HG03558 (cell line): ENCODE measurements at regions not wholly inside any gene's neighbourhood (a gene's known extent, or its start where the extent isn't known, plus 50 kb on each side); places are given as distances from the start of the nearest gene placed in this dataset.

Experiments
- ATAC-seq: cut with Tn5 transposase; IDR thresholded peaks from one replicate; pipeline ENCODE4 v1.9.1; 2021; ENCODE audit warnings: moderate number of reproducible peaks; ENCODE audit not compliant: unreplicated experiment; ENCODE audit errors: extremely low read depth

DNA sequence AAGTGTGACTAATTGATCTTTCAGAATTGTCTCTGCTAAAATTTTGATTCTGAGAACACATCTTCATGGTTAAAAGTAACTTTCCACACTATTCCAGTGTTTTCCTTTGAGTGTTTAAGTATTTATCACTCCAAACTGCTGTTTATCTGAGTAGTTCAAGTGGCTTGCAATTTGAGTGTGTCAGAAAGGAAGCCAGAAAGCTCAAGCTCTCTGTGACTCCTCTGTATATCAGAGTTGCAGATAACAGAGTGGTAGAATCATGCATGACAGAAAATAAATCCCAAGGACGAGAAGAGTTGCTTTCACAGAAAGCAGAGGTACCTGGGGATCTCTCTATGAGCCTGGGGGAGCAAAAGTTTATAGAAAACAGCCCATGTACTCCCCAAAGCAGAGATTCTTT lies 130.0 kb downstream of the CYB561 start:
- no peak for ATAC-seq

DNA sequence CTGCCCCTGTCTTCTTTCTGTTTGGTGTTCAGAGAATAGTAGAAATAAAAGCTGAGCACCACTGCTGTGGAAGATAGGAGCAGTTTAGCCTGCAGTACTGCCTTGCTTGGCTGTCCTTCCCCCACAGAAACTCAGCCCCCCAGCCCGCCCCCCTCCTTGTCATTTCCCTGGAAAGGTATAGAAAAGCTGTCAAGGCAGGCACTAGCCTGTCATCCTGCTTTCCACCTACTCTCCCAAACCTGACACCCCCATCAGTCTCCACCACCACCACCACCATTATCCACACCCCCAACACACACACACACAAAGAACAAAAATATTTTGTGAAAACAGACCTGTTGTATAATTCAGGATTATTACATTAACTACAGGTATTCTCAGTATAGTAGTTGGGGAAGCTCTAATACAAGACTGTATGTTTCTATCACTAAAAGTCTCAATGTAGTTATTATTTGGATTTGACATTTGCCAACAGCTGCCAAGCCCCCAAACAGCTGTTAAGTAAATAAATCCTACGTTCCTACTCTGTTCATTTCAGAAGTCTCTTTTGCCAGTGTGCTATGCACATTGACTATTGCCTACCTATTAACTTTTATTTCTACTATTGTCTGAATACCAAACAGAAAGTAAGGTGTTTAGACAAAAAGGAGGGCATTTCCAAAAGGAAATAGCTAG lies 128.8 kb downstream of the CYB561 start:
- no peak for ATAC-seq

DNA sequence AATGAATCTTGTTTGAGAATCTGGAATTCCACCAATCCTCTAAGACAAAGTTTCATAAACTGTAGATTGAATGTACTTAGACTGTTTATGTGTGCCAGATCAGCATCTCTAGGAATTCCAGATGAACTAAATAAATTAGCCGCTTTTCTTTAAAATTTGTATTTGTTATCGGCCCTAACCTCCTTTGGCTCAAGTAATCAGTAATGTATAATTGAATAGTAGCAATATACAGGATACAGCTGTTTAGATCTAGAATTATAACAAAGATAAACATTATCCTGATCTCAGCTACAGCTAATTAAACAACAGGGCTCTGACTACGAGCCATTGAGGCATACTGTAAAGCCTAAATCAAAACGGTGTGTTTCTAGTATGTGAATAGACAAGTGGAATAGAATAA lies 120.3 kb downstream of the CYB561 start:
- ATAC-seq = no peak

DNA sequence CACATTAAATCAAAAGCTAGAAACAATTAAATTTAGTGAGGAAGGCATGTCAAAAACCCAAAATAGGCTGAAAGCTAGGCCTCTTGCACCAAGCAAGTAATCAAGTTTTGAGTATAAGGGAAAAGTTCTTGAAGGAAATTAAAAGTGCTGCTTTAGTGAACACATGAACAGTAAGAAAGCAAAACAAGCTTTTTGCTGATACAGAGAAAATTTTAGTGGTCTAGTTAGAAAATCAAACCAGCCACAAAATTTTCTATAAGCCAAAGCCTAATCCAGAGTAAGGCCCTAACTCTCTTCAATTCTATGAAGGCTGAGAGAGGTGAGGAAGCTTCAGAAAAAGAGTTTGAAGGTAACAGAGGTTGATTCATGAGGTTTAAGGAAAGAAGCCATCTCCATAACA lies 116.2 kb downstream of the CYB561 start:
- ATAC-seq = no peak

DNA sequence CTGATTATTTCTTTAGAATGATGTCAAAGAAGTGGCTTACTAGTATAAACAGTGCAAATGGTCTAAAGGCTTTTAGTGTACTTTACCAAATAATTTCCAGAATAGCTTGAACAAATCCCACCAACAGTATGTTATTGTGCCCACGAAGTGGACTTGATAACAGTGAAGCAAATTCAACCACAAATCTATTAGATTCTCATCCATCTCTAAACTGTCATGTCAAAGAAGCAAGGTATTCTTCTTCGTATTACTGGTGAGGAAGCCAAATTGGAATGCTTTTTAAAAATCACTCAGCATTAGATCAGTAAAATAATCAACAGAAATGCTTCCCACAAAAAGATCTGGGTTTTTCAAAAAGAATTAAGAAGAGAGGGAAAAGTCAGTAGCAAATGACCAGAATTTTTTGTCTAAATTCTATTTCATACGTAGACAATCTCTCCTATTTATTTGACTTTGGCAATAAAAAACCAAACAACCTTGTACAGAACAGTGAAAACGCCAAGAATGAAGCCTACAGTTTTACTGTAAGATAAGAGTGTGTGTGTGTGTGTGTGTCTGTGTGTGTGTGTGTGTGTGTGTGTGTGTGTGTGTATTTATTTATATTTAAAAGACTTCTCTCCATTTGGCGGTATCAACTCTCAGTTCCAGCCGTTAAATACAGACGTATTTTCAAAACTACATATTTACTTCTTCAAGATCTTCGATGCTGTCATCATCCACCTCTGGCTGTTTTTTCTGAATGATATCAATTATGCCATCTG lies 114.6 kb downstream of the CYB561 start:
- no peak for ATAC-seq

DNA sequence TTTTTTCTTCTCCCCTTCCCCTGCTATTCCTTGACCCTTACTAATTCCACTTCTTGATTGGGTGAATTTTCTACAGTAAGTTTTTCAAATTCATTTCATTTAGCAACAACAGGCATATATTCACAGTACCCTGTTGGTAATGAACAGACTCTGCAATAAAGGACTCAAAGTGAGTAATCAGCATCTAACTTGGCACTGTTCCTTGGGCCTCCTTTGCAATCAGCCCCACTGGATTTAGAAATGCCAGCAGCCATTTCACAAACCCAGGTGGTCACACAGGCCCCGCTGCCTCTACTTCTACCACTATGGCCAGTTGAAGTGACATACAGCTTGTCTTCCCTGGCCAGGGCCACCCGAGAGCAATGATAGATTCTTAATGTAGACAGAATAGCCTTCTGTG lies 113.8 kb downstream of the CYB561 start:
- no peak for ATAC-seq

DNA sequence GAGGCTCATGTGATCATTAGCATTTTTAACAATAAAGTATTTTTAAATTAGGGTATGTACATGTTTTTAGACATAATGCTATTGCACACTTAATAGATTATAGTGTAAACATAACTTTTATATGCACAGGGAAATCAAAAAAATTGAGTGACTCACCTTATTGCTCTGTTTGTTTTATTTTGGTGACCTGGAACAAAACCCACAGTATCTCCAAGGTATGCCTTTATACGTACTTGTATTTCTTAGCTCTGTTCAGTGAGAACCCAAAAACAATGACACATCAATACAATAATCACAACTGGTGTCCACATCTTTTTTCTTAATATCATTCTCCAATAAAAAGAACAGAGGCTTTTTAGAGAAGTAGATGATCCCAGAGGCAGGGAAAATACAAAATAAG lies 112.2 kb downstream of the CYB561 start:
- no peak for ATAC-seq

DNA sequence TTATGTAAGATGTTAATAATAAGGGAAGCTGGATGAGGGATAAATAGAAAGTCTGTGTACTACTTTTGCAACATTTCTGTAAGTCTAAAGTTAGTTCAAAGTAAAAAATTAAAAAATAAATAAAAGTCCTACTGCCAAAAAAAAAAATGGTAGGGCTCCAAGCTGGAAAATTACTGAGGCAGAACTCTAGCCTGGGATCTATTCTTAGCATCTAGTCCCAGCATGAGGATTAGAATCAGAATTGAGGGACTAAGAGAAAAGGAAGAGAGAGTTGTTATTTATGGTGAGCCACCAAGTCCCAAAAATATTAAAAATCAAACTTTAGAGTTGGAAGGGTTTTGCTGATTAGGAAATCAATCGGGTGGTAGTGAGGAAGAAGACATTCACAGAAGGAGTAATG lies 110.3 kb downstream of the CYB561 start:
- no peak for ATAC-seq

DNA sequence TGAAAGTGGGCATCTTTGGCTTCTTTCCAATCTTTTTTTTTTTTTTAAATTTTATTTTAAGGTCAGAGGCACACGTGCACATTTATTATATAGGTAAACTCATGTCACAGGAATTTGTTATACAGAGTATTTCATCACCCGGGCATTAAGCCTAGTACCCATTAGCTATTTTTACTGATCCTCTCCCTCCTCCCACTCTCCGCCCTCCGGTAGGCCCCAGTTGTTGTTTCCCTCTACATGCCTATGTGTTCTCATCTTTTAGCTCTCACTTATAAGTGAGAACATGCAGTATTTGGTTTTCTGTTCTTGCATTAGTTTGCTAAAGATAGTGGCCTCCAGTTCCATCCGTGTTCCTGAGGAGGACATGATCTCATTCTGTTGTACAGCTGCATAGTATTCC lies 108.5 kb downstream of the CYB561 start:
- ATAC-seq = no peak

DNA sequence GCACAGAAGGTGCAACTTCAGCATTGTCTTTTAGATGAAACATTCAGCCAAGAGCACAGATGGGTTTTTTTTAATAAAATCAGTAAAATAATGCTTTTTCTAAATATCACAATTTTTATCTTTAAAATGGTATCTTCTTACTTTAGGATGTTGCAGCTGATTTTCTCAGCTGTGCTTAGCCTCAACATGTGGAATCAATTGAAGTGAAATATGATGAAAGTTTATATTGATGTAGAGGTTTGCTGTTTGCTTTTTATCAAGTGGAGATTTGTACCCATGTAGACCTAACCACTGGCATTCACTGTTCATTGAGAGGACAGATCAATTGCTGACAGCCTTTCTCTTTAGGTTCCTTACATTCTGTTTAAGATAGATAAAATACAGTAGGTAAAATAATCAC lies 107.8 kb downstream of the CYB561 start:
- ATAC-seq = no peak

DNA sequence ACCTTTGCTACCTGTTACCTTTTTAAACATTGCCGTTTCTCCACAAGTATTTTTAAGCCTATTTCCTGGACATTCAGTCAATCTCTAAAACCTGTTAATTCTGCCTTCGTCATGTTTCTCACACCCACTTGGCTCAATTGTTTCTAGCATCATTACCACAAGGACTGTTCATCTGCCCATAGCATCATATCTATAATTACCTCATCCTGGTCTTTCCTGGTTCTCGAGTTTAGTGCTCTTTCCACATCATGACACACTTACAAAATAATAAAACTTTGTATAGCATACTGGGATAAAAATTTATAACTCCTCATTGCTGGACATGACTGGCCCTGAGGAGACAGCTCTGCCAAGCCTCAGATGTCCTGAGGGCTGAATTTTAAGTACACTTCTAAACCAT lies 104.8 kb downstream of the CYB561 start:
- ATAC-seq = no peak

DNA sequence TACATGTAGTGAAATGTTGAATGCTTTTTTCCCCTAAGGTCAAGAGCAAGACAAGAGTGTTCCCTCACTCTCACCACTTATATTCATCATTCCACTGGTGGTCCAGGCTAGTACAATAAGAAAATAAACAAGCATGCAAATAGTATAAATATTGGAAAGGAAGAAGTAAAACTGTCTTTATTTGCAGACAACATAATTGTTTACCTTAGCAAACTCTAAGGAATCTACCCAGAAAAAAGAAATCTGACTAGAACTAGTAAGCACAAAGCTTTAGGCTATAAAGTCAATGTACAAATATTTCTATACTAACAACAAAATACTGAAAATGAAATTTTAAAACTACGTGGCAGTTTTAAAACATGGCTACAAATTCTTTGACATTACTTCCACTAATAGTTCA lies 101.7 kb downstream of the CYB561 start:
- no peak for ATAC-seq

DNA sequence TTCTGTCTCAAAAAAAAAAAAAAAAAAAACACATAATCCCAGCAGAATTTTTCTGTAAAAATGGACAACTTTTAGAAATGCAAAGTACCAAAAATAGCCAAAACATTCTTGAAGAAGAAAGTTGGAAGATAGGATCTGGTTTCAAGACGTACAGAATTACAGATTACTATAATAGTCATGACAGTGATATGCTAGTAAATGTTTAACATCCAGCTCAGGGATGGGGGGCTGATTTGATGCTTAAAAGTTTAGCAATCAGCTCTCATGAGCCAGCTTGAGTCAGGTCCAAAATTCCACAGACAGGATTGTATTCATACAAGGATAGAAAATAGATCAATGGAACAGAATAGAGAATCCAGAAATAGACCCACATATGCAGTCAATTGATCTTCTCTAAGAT lies 100.5 kb downstream of the CYB561 start:
- no peak for ATAC-seq

DNA sequence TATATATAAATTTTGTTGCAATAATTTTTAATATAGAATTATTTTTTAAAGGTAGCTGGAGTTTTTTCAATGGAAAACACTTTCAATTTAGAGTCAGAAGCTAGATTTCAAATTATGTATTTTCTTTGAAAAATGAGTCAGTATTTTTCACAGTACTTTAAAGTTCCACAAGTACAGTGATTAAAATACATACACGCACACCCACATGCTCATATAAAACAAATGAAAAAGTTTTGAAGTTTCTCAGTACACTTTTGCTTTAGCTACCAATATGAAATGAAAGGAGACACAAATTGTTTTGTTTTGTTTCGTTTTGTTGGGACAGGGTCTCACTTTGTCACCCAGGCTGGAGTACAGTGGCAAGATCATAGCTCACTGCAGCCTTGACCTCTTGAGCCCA lies 98.6 kb downstream of the CYB561 start:
- no peak for ATAC-seq

DNA sequence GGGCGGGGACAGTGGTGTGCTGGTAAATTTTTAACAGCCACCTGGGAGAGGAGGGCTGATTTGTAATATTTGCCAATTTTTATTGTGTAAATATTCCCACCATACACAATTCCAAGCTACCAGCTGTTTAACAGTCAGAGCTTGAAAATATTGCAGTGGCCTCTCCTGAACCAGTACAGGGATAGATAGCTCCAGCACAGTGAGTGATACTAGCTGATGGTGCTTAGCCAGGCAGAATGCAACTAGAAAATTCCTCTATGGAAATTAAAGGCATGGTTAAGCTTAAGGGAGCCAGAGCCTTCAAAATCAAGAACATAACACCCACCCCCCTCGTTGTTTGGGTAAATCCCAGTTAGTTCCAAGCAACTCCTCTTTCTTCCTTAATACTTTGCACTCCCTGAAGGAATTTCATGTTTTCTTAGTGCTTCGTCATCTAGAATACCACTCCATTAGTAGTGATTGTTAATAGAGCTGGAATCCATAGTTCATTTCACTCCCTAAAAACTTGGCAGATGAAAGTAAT lies 96.6 kb downstream of the CYB561 start:
- no peak for ATAC-seq

DNA sequence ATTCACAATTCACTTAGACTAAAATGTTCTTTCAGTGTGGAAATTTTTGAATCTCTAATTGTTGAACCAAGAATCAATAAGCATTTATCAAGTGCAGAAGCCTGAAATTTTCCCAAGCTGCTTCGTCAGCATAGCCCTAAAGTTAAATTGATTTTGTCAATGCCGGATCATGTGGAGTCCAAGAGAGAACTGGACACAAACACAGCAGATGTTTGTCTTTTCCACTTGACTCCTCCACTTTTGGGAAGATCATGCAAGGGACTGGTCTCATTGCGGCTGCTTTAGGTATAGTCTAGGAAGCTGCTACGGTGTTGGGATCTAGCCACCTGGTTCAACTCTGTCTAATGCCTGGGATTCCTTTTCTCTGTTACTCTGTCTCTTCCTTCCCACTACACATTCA lies 95.7 kb downstream of the CYB561 start:
- ATAC-seq = no peak

DNA sequence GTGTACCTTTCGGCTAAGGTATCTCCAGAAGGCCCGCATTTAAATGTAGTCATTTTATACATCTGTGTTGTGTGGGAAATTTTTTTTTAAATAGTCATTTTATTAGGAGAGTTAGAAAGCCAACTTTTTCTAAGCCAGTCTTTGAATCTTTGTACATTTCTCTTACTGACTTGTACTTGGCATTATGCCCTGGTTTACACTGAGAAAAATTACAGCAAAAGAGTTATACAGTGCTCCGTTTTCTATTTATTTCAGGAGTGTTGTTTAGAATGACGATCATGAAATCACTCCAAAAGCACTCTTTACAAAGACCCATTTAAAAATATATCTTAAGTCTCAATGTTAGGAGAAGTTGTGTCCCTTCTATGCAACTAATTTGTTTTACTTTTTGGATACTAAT lies 91.8 kb downstream of the CYB561 start:
- ATAC-seq = no peak

DNA sequence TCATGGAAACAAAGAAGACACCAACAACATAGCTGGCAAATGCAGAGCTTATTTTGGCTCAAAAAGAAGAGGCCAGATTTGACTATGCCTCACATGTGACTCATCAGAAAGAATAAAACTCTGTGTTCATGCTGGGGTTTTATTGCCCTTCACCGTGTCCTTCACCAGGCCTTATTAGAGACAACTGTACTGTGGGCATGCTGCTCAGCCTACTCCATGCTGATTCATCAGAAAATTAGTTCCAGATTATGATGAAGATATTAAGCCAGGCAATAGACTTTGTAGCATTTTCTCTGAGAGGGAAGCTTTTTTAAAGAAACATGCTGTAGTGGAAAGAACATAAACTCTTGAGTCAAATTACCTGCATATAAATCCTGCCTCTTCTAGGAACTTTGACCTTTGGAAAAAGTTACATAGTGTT lies 89.8 kb downstream of the CYB561 start:
- no peak for ATAC-seq

DNA sequence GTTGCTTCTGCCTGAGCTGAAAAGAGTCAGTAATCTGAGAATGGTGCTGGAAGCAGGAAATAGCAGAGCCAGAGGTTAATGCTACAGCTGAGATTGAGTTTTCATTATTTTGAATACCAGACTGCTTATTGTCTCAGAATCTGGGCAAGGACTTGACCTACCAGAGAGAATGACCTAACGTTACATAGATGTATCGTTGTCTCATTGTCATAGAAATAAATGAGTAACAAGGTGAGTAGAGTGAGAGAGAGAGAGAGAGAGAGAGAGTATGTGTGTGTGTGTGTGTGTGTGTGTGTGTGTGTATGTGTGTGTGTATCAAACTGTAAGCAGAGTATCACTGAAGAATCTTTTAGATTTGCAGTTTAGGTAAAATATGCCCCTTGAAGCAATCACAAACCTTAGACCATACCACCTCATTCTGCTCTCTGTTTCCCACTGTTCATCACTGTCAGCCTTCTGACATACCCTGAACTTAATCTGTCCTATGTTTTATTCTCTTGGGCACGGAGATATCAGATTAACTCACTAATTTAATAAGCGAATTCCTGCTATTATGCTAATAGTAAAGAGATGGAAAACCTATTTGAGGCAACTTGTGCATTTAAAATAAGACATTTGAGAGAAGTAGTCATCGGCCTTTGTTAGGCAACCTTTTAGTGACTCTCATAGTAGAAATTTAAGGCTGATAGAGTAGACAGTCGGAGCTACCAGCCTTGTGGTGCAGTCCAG lies 87.8 kb downstream of the CYB561 start:
- no peak for ATAC-seq

DNA sequence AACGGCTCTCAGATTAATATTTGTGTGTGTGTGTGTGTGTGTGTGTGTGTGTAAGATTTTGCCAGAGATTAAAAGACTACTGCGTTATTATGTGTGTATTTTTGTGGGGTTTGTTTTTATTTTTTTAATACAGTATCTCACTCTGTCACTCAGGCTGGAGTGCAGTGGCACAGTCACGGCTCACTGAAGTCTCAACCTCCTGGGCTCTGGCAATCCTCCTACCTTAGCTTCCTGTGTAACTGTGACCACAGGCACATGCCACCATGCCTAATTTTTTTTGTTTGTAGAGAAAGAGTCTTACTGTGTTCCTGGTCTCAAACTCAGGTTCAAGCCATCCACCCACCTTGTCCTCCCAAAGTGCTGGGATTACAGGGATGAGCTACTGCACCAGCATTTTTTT lies 87.2 kb downstream of the CYB561 start:
- ATAC-seq = no peak

DNA sequence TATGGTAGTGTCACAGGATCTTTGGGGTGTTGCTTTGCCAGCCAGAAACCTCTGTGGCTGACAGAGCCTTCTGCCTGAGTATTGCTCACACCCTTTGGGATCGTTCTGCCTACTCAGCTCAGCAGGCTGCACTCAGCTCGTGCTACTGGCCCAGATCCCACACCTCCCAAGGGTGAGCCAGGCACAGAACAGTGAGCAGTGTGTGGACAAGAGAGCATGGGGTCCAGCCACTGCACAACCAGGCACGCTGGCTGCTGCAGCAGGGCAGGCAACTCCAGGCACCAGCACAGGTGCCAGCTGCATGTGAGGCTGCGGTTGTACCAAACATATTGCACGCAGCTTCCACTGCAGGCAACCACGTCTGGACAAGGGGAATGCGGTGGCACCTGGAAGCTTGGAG lies 84.9 kb downstream of the CYB561 start:
- no peak for ATAC-seq
